ENCODE measurements at regions not wholly inside any gene's neighbourhood (a gene's known extent, or its start where the extent isn't known, plus 50 kb on each side); places are given as distances from the start of the nearest gene placed in this dataset.

DNA sequence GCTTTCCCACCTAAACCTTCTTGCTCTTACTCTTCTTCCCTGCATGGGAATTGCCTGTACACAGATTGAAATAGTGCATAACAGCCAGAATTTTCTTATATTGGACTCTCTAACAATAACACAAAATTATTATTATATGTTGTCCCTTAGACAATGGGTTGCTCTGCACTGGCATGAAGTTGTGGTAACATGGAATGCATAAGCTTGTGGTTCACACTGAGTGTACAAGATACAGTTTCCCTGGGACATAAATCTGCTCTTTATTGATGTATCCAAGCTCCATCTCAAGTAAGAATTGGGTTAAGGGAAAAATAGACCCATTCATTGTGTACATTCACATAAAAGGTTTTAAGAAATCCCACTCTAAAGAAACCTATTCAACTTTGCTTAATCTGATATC lies 114.4 kb upstream of the NTF3 start:
- TF ChIP-seq, protein P1, sequence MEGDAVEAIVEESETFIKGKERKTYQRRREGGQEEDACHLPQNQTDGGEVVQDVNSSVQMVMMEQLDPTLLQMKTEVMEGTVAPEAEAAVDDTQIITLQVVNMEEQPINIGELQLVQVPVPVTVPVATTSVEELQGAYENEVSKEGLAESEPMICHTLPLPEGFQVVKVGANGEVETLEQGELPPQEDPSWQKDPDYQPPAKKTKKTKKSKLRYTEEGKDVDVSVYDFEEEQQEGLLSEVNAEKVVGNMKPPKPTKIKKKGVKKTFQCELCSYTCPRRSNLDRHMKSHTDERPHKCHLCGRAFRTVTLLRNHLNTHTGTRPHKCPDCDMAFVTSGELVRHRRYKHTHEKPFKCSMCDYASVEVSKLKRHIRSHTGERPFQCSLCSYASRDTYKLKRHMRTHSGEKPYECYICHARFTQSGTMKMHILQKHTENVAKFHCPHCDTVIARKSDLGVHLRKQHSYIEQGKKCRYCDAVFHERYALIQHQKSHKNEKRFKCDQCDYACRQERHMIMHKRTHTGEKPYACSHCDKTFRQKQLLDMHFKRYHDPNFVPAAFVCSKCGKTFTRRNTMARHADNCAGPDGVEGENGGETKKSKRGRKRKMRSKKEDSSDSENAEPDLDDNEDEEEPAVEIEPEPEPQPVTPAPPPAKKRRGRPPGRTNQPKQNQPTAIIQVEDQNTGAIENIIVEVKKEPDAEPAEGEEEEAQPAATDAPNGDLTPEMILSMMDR (conservative IDR thresholded peaks at IDR 0.05; ENCODE audit: low read depth, low read length), result no peak
- no peak for TF ChIP-seq EZH2phosphoT487 (IDR thresholded peaks at IDR 0.05; ENCODE audit: borderline replicate concordance, low read length)
